ENCODE measurements at regions not wholly inside any gene's neighbourhood (a gene's known extent, or its start where the extent isn't known, plus 50 kb on each side); places are given as distances from the start of the nearest gene placed in this dataset.
A peak's percentile ranks its signal among the peaks of the same experiment; 100 is the strongest.
"Not testable (repeated sequence)": the region's sequence is repeated elsewhere in the genome, so short reads cannot be mapped to it uniquely, and the experiment has no call there.

- no peak for DNase-seq (ENCODE audit: low read depth in 2 of 2)
Measured at GRCh38 chr10:58066979-58067378, 200.7 kb downstream of the IPMK start.

- DNase-seq (ENCODE audit: low read depth in 2 of 2) = no peak
Measured at GRCh38 chr10:58066126-58066525, 201.6 kb downstream of the IPMK start.

GRCh38 chr10:58065529-58065815 is 202.2 kb downstream of the IPMK start:
- no peak for DNase-seq (ENCODE audit: low read depth in 2 of 2)

- peak in 1 of 2 experiments; percentile 8 for DNase-seq (ENCODE audit: low read depth in 2 of 2)
Measured at GRCh38 chr10:58064714-58065528, 202.8 kb downstream of the IPMK start.

- no peak for DNase-seq (ENCODE audit: low read depth in 2 of 2)
Measured at GRCh38 chr10:58063861-58064480, 203.7 kb downstream of the IPMK start.

- not testable (repeated sequence) for DNase-seq (ENCODE audit: low read depth in 2 of 2)
Measured at GRCh38 chr10:58058683-58059082, 209.0 kb downstream of the IPMK start.

- DNase-seq (ENCODE audit: low read depth in 2 of 2) = no peak
Measured at GRCh38 chr10:58054881-58055280, 212.8 kb downstream of the IPMK start.

GRCh38 chr10:58052772-58053171 is 214.9 kb downstream of the IPMK start:
- no peak for DNase-seq (ENCODE audit: low read depth in 2 of 2)

GRCh38 chr10:58050575-58050974 is 217.1 kb downstream of the IPMK start:
- no peak for DNase-seq (ENCODE audit: low read depth in 2 of 2)

GRCh38 chr10:58048936-58049335 is 218.8 kb downstream of the IPMK start:
- DNase-seq (ENCODE audit: low read depth in 2 of 2) = no peak

- DNase-seq (ENCODE audit: low read depth in 2 of 2) = no peak
Measured at GRCh38 chr10:58044072-58044471, 223.6 kb downstream of the IPMK start.

- no peak for DNase-seq (ENCODE audit: low read depth in 2 of 2)
Measured at GRCh38 chr10:58041901-58042300, 225.8 kb downstream of the IPMK start.

GRCh38 chr10:58030208-58030607 is 237.5 kb downstream of the IPMK start:
- no peak for DNase-seq (ENCODE audit: low read depth in 2 of 2)

GRCh38 chr10:58028597-58029366 is 238.9 kb downstream of the IPMK start:
- DNase-seq (ENCODE audit: low read depth in 2 of 2) = no peak

- no peak for DNase-seq (ENCODE audit: low read depth in 2 of 2)
Measured at GRCh38 chr10:58027426-58027825, 240.3 kb downstream of the IPMK start.

GRCh38 chr10:58026036-58026435 is 241.7 kb downstream of the IPMK start:
- DNase-seq (ENCODE audit: low read depth in 2 of 2) = no peak

GRCh38 chr10:58023341-58024073 is 244.2 kb downstream of the IPMK start:
- no peak for DNase-seq (ENCODE audit: low read depth in 2 of 2)

- no peak for DNase-seq (ENCODE audit: low read depth in 2 of 2)
Measured at GRCh38 chr10:58019863-58020537, 247.7 kb downstream of the IPMK start.

- DNase-seq (ENCODE audit: low read depth in 2 of 2) = no peak
Measured at GRCh38 chr10:58017719-58018367, 249.9 kb downstream of the IPMK start.

- DNase-seq (ENCODE audit: low read depth in 2 of 2) = no peak
Measured at GRCh38 chr10:58016614-58017013, 251.1 kb downstream of the IPMK start.

GRCh38 chr10:58014436-58014835 is 253.3 kb downstream of the IPMK start:
- no peak for DNase-seq (ENCODE audit: low read depth in 2 of 2)
